ENCODE measurements at regions not wholly inside any gene's neighbourhood (a gene's known extent, or its start where the extent isn't known, plus 50 kb on each side); places are given as distances from the start of the nearest gene placed in this dataset.

- no peak overlapping the region for H3K4me3 Mint-ChIP-seq (ENCODE audit: unreplicated experiment)
- H3K4me1 Mint-ChIP-seq (ENCODE audit: low read depth): peaks cover 5% of the 10 kb centered on the region
- no peak for DNase-seq (ENCODE audit: low spot score)
- H3K9me3 Mint-ChIP-seq (ENCODE audit: low read depth): peaks cover 9% of the 10 kb centered on the region
- H3K27me3 Mint-ChIP-seq (ENCODE audit: low read depth): no peaks in the 10 kb centered on the region
- H3K36me3 Mint-ChIP-seq (ENCODE audit: low read depth): no peaks in the 10 kb centered on the region
- no peak overlapping the region for H3K27ac Mint-ChIP-seq (ENCODE audit: unreplicated experiment)
- TF ChIP-seq CTCF (IDR thresholded peaks at IDR 0.05): no peak
Measured at GRCh38 chr1:187249196-187249595, 420.4 kb downstream of the PLA2G4A start.

GRCh38 chr1:187252923-187253322, 424.2 kb downstream of the PLA2G4A start:
- no peak for TF ChIP-seq CTCF (IDR thresholded peaks at IDR 0.05)
- H3K27ac Mint-ChIP-seq (ENCODE audit: unreplicated experiment): no peak overlapping the region
- no peaks in the 10 kb centered on the region for H3K9me3 Mint-ChIP-seq (ENCODE audit: low read depth)
- peaks cover 5% of the 10 kb centered on the region for H3K4me1 Mint-ChIP-seq (ENCODE audit: low read depth)
- no peaks in the 10 kb centered on the region for H3K36me3 Mint-ChIP-seq (ENCODE audit: low read depth)
- H3K4me3 Mint-ChIP-seq (ENCODE audit: unreplicated experiment): no peak overlapping the region
- H3K27me3 Mint-ChIP-seq (ENCODE audit: low read depth): no peaks in the 10 kb centered on the region
- DNase-seq (ENCODE audit: low spot score): no peak

GRCh38 chr1:187257476-187257875, 428.7 kb downstream of the PLA2G4A start:
- peaks cover 5% of the 10 kb centered on the region for H3K4me1 Mint-ChIP-seq (ENCODE audit: low read depth)
- H3K27me3 Mint-ChIP-seq (ENCODE audit: low read depth): no peaks in the 10 kb centered on the region
- no peak overlapping the region for H3K27ac Mint-ChIP-seq (ENCODE audit: unreplicated experiment)
- H3K9me3 Mint-ChIP-seq (ENCODE audit: low read depth): no peaks in the 10 kb centered on the region
- no peak for DNase-seq (ENCODE audit: low spot score)
- no peak for TF ChIP-seq CTCF (IDR thresholded peaks at IDR 0.05)
- no peak overlapping the region for H3K4me3 Mint-ChIP-seq (ENCODE audit: unreplicated experiment)
- H3K36me3 Mint-ChIP-seq (ENCODE audit: low read depth): no peaks in the 10 kb centered on the region

- no peak for TF ChIP-seq CTCF (IDR thresholded peaks at IDR 0.05)
- Mint-ChIP-seq H3K9me3 (ENCODE audit: low read depth) (no peaks in the 10 kb centered on the region), H3K4me1 (ENCODE audit: low read depth) (no peaks in the 10 kb centered on the region), H3K4me3 (ENCODE audit: unreplicated experiment) (no peak overlapping the region), H3K27me3 (ENCODE audit: low read depth) (peaks cover 7% of the 10 kb centered on the region), H3K36me3 (ENCODE audit: low read depth) (no peaks in the 10 kb centered on the region), H3K27ac (ENCODE audit: unreplicated experiment) (no peak overlapping the region)
- DNase-seq (ENCODE audit: low spot score): no peak
Measured at GRCh38 chr1:187261637-187262036, 432.9 kb downstream of the PLA2G4A start.

GRCh38 chr1:187262731-187263130, 434.0 kb downstream of the PLA2G4A start:
- Mint-ChIP-seq H3K27me3 (ENCODE audit: low read depth) (peaks cover 12% of the 10 kb centered on the region), H3K27ac (ENCODE audit: unreplicated experiment) (no peak overlapping the region), H3K4me1 (ENCODE audit: low read depth) (no peaks in the 10 kb centered on the region), H3K36me3 (ENCODE audit: low read depth) (no peaks in the 10 kb centered on the region), H3K9me3 (ENCODE audit: low read depth) (no peaks in the 10 kb centered on the region), H3K4me3 (ENCODE audit: unreplicated experiment) (no peak overlapping the region)
- no peak for DNase-seq (ENCODE audit: low spot score)
- no peak for TF ChIP-seq CTCF (IDR thresholded peaks at IDR 0.05)

All from chondrocyte (in vitro differentiated cells).